HG02623 (cell line): ENCODE measurements at regions not wholly inside any gene's neighbourhood (a gene's known extent, or its start where the extent isn't known, plus 50 kb on each side); places are given as distances from the start of the nearest gene placed in this dataset.
A peak's percentile ranks its signal among the peaks of the same experiment; 100 is the strongest.

ENCODE experiments used
- ATAC-seq: cut with Tn5 transposase; IDR thresholded peaks from one replicate; pipeline ENCODE4 v1.9.1; 2021; ENCODE audit warnings: moderate library complexity; ENCODE audit not compliant: unreplicated experiment

GRCh38 chr14:82309199-82309598 lies 775.5 kb upstream of the SEL1L start:
- no peak for ATAC-seq

GRCh38 chr14:82313889-82314288 lies 780.2 kb upstream of the SEL1L start:
- ATAC-seq, result no peak

- no peak for ATAC-seq
Measured at GRCh38 chr14:82328442-82328841, 794.8 kb upstream of the SEL1L start.

- ATAC-seq, result no peak
Measured at GRCh38 chr14:82341261-82341810, 807.7 kb upstream of the SEL1L start.

- no peak for ATAC-seq
Measured at GRCh38 chr14:82342596-82342995, 808.9 kb upstream of the SEL1L start.

GRCh38 chr14:82345184-82345583 lies 811.5 kb upstream of the SEL1L start:
- ATAC-seq, result no peak

GRCh38 chr14:82354126-82354525 lies 820.5 kb upstream of the SEL1L start:
- ATAC-seq, result no peak

GRCh38 chr14:82359201-82359600 lies 825.5 kb upstream of the SEL1L start:
- no peak for ATAC-seq

- no peak for ATAC-seq
Measured at GRCh38 chr14:82362452-82362851, 828.8 kb upstream of the SEL1L start.

GRCh38 chr14:82365471-82365870 lies 831.8 kb upstream of the SEL1L start:
- no peak for ATAC-seq

GRCh38 chr14:82366803-82367202 lies 833.1 kb upstream of the SEL1L start:
- ATAC-seq, result no peak

- no peak for ATAC-seq
Measured at GRCh38 chr14:82379291-82379690, 845.6 kb upstream of the SEL1L start.

GRCh38 chr14:82385048-82385447 lies 851.4 kb upstream of the SEL1L start:
- ATAC-seq, result no peak

- ATAC-seq, result no peak
Measured at GRCh38 chr14:82387699-82388098, 854.0 kb upstream of the SEL1L start.

- ATAC-seq, result no peak
Measured at GRCh38 chr14:82388488-82388887, 854.8 kb upstream of the SEL1L start.

GRCh38 chr14:82390586-82390985 lies 856.9 kb upstream of the SEL1L start:
- ATAC-seq, result no peak

- no peak for ATAC-seq
Measured at GRCh38 chr14:82394916-82395315, 861.3 kb upstream of the SEL1L start.

GRCh38 chr14:82398256-82398655 lies 864.6 kb upstream of the SEL1L start:
- ATAC-seq, result no peak

- ATAC-seq, result no peak
Measured at GRCh38 chr14:82403987-82404386, 870.3 kb upstream of the SEL1L start.

GRCh38 chr14:82410064-82410463 lies 876.4 kb upstream of the SEL1L start:
- no peak for ATAC-seq

GRCh38 chr14:82411298-82411697 lies 877.6 kb upstream of the SEL1L start:
- no peak for ATAC-seq

GRCh38 chr14:82412545-82412944 lies 878.9 kb upstream of the SEL1L start:
- no peak for ATAC-seq

GRCh38 chr14:82414853-82415539 lies 881.3 kb upstream of the SEL1L start:
- ATAC-seq, result peak; percentile 65
